ENCODE measurements at regions not wholly inside any gene's neighbourhood (a gene's known extent, or its start where the extent isn't known, plus 50 kb on each side); places are given as distances from the start of the nearest gene placed in this dataset.
A peak's percentile ranks its signal among the peaks of the same experiment; 100 is the strongest.
"Not testable (repeated sequence)": the region's sequence is repeated elsewhere in the genome, so short reads cannot be mapped to it uniquely, and the experiment has no call there.

DNA sequence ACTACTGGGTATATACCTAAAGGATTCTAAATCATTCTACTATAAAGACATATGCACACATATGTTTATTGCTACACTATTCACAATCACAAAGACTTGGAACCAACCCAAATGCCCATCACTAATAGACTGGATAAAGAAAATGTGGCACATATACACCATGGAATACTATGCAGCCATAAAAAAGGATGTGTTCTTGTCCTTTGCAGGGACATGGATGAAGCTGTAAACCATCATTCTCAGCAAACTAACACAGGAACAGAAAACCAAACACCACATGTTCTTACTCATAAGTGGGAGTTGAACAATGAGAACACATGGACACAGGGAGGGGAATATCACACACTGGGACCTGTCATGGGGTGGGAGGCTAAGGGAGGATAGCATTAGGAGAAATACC, 249.0 kb downstream of the SLCO4C1 start:
- DNase-seq: not testable (repeated sequence)

DNA sequence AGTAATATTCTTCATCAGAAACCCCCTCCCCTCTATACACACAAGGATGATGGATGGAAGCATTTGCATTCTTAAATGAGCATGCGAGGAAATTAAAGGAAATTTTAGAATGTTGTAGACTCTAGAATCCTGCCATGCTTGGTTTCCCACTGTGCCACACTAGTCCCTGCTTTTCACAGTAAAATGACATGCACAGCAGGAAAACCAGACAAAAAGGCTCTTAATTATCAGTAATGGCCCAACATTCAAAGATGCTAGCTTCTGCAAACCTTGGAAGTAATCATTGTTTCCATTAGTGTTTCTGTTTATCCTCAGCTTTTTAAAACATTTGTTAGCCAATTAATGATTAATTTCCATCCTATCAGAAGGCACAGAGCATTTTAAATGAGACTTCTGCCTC, 255.8 kb downstream of the SLCO4C1 start:
- DNase-seq: no peak

DNA sequence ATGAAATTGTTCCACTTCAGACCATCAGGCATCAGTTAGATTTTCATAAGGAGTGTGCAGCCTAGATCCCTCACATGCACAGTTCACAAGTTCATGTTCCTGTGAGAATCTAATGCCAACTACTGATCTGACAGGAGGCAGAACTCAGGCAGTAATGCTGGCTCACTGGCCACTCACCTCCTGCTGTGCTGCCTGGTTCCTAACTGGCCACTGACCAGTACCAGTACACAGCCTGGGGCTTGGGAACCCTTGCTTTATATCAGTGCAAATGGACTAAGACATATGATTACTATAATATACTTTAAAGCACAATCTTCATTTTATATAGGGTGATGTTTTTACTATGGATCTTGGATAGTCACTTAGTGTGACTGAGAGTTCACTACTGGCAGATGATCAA, 259.2 kb downstream of the SLCO4C1 start:
- DNase-seq: no peak

DNA sequence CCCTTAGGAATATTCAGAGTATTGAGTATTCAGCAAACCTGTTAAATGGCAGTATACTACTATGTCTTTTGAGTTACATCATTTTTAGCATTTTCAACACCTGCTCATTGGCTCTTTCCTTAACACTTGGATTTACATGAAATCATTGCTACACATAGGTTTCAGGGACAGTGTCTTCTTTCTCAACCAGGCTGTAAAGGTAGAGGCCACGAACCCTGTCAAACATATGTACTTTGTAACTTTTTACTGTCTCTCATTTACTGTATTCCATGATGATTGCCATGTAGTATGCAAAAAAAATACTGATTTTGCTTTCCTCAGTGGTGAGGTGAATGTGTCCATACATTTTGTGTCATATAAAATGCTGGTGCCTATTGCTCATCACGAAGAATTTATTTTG, 264.4 kb downstream of the SLCO4C1 start:
- no peak for DNase-seq

DNA sequence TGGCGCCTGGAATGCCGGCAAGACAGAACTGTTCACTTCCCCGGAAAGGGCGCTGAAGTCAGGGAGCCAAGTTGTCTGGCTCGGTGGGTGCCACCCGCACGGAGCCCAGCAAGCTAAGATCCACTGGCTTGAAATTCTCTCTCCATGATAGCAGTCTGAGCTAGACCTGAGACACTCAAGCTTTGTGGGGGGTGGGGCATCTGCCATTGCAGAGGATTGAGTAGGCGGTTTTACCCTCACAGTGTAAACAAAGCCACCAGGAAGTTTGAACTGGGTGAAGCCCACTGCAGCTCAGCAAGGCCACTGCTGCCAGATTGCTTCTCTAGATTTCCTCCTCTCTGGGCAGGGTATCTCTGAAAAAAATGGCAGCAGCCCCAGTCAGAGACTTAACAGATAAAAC, 277.4 kb downstream of the SLCO4C1 start:
- DNase-seq: no peak

DNA sequence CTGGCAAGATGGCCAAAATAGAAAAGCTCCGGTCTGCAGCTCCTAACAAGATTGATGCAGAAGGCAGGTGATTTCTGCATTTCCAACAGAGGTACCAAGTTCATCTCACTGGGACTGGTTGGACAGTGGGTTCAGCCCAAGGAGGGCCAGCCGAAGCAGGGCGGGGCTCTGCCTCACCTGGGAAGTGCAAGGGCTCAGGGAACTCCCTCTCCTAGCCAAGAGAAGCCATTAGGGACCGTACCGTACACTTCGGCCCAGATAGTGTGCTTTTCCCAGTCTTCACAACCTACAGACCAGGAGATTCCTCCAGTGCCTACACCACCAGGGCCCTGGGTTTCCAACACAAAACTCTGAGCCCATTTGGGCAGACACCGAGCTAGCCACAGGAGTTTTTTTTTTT, 277.8 kb downstream of the SLCO4C1 start:
- DNase-seq: no peak

DNA sequence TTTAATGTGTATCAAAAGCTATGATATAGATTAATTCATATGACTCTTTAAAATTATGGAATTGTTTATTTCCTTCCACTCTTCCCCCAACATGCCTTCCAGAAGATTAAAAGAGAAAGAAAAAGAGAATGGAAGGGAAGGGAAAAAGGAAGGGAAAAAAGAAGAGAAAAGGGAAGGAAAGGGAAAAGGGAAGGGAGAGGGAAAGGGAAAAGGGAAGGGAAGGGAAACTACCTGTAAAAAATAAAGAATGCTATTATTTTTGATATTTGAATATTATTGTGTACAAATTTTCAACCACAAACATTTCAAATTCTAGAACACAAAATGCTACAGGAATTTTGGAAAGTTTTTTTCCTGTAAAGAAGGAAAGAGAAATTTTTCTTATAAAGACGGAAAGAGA, 281.7 kb downstream of the SLCO4C1 start:
- DNase-seq: no peak

DNA sequence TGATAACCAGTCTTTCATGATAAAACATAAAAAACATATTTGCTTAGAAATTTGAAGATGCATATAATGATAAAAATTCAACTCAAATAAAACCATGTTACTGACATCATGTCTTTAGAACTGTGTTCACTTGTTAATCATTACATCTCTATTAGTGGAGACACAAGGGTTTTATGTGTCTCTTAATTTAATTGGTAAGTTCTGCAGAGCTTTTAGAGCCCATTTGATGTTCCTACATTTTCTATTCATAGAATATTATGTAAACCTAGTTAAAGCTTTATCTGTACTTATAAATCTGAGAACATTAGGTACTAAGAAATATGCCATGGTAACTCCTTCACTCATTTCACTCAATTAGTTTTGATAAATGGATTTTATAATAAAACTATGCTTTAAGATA, 285.4 kb downstream of the SLCO4C1 start:
- DNase-seq: no peak

DNA sequence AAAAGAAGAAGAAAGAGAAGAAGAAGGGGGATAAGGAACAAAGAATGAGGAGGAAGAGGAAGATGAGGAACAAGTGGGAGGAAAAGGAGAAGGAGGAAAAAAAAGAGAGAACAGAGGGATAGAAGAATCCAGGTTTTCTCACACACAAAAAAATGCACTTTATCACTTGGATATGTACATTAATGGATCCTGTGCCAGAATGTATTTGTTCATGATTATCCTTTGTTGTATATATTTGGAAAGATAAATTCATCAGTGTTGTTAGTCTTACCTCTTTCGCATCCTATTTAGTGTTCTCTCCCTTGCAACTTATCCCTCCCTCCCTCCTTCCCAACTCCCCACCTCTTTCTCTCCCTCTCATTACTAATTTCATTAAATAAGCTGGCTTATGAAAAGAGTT, 298.8 kb downstream of the SLCO4C1 start:
- no peak for DNase-seq

DNA sequence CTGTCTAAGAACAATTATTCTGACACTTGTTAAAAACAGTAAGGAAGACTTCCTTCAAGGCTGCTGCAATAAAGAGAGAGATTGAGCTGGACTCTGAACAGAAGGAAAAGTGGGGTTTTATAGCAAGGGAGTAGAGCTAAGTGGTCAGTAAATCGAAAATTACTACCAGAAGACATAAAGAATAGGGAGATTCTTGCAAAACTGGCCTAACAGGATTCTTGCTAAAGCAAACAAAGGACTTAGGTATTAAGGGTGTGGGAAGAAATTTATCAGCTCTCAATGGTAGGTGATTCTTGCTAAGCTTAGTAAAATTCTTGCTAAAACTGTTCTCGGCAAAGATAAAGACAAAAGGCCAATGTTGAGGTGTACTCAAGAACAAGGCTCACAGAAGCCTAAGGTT, 300.5 kb downstream of the SLCO4C1 start:
- no peak for DNase-seq

DNA sequence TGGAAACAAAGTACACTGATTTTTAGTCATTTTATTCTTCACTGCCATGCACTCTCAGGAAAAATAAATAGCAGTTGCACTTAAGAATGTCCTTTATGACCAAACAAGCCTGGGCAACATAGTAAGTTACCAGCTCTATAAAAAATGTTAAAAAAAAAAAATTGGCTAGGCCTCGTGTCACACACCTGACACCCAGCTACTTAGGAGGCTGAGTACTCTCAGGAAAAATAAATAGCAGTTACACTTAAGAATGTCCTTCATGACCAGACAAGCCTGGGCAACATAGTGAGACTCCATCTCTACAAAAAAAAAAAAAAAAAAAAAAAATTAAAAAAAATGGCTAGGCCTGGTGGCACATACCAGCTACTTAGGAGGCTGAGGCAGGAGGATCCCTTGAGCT, 304.6 kb downstream of the SLCO4C1 start:
- no peak for DNase-seq

DNA sequence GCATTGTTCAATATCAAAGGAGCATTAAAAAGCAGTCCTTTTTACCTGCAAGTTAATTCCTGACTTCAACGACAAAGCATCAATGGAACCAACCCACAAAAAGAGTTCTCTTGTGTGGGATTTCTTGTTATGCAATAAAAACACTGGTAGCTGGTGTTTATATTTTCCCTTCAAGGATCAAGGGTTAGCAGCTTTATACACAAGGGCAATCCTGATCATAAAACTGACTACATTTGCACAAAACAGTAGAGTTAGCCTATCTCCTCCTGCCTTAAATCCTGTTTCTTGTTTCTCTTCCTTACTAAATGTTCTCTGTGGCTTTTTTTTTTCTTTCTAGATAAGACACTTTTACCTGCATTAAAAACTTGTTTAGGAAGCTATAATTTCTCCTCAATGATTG, 306.4 kb downstream of the SLCO4C1 start:
- DNase-seq: no peak

DNA sequence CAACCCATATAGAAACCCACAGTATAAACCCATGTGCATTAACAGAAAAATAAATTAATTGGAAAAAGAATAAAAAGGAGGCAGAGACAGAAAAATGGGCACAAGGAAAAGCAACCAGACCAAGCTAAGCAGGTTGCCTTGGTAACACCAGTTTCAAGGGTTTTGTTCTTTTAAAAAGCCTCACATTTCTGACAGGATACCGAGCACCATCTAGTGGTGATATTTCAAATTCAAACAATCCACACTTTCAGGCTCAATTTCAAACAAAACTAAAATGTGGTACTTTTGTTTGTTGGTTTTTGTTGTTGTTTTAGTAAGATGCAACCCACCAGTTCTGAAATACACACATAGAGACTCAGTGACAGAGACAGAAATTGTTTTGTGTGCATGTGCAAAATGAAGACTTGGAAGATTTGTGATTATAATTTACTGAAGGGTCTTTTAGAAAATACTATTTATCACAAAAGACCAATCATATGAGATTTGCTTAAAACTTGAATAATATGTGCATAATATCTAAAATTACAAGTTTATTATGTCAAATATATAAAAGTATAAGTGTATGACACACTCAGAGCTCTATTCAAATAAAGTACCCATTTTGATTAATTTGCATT, 318.2 kb downstream of the SLCO4C1 start:
- DNase-seq: peak; percentile 11 to 47

DNA sequence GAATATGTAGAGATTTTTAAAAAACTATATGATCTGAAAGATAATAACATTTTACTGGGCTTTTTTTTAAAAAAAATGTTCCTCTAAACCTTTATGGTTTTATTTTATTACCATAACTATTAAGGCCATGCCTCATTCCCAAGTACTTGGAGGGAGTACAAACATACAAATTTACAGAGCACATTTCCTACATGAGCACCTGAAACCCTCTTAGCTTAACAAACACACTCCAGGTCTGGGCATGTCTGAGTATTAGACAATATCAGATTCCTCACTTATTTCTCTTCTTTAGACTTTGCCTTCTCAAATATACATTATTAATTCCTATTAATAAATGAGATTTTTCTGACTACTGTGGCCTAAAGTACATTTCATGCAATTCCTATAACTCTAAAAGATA, 319.2 kb downstream of the SLCO4C1 start:
- DNase-seq: no peak

DNA sequence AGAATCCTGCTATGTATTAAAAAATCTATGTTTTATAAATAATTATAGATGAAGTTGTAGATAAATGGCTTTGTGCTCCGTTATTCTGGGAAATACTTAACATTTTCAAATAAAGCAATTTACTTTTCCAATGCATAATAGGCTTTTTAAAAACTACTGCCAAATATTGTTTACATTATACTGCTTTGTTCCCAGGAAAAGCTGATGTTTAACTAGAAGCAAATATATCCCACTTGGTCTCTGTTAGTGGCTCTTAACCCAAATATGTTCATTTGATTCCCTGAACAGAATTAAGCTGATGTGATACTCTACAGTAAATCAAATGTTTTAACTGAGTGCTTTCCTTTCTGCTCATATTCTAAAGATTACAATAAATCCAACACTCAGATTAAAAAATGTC, 326.3 kb downstream of the SLCO4C1 start:
- DNase-seq: no peak

DNA sequence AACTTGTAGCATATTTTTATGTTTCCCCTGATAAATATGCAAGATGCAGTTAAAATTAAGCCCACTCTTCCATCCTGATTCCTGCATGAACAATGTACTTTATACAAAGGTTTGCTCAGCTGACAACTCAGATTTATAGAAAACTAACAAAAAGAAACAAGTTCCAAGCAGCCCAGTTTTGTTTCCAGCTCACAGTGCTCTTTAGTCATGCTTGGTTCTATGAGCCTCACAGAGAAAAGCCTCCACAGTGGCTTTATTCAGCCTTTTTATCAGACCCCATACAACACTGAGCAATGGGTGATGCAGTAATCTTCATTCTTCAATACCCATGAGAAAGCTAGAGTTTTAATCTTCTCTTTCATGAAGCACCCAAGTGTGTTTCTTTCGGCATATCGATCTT, 329.6 kb downstream of the SLCO4C1 start:
- DNase-seq: no peak

DNA sequence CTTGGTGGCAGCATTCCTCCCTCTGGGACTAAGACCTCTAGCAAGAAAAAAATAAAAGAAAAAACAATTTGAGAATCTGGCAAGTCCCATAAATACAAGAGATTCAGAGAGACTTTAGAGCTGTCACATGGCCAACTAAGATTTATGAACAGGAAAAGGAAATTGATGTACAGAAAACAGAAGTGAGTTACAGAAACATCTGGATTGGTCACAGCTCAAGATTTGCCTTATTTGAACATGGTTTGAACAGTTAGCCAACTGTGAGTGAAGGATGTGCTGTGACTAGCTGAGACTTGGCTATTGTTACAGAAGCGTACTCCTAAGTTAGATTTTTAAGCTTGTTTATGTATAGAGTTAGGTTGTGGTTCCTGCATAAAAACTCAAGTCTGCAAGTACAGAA, 340.2 kb downstream of the SLCO4C1 start:
- DNase-seq: no peak

DNA sequence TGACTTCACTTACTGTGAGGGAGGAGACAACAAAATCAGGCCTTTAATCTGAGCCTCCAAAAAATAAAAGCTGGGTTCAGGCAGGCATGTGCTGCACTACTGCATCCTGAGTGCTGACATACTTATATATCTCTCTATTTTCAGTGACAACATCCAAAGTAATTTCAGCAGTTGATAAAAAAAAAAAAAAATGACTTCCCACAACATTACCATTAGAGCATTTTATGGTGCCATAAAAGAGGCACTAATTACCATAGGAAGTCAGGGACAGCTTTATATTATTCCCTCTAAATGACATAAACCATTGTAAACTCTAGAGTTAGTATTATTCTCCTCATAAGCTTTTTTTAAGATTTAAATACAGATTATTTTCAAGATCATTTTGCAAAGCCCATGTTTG, 346.1 kb downstream of the SLCO4C1 start:
- no peak for DNase-seq

DNA sequence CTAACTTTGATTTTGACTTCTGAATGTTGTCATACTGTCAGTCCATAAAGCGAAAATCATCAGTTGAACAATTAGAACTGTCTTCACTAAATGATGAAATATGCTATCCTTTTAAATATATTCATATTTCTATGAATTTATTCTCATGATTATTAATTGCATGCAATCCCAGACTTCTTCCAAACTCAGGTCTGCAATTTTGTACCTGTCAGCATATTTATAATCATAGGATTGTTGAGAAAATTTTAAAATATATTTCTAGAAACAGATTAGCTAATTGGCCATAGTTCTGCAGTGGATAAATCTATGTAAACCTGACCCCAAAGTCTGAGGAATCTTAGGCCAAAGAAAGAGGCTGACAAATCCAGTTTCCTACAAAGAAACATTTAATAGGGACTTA, 347.5 kb downstream of the SLCO4C1 start:
- DNase-seq: no peak

DNA sequence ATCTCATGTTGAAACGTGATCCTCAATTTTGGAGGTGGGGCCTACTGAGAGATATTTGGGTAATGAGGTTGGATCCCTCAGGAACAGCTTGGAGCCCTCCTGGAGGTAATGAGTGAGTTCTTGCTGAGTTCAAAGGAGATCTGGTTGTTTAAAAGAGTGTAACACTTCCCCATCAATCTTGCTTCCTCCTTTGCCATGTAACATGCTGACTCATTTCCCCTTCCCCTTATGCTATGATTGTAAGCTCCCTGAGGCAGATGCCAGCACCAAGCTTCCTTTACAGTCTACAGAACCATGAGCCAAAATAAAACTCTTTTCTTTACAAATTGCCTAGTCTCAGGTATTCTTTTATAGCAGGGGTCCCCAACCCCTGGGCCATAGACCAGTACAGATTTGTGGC, 352.3 kb downstream of the SLCO4C1 start:
- DNase-seq: no peak

DNA sequence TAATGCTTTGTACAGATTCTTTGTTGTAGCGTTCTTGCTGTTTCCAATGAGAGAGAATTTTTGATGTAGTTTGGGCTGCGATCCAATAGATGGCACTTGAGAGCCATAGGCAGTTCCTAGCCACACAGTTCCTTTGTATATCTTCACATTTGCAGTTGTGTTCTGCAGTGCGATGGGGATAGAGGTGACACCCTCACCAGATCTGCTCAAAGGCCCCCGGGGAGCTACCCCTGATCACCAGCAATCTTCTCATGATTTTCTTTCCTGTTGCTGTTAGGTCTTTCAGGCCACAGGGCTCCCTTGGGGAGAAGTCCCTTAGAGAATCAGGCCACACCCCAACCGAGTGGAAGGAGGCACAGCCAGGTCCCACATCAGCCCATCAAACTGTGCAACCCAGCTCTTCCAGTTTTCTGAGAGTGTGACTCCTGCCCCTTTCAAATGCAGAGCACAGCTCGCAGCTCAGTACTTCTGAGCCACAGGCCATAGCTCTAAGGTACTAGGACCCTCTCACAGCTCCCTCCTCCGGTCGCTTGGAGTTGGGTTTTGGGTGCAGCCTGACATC, 353.7 kb downstream of the SLCO4C1 start:
- DNase-seq: peak in 1 of 2 experiments; percentile 34

DNA sequence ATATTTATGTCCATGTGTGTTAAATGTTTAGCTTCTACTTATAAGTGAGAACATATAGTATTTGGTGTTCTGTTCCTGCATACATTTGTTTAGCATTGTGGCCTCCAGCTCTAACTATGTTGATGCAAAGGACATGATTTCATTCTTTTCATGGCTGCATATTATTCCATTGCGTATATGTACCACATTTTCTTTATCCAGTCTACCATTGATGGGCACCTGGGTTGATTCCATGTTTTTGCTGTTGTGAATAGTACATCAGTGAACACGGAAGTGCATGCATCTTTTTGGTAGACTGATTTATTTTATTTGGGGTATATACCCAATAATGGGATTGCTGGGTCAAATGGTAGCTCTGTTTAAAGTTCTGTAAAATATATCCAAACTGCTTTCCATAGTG, 359.0 kb downstream of the SLCO4C1 start:
- no peak for DNase-seq

DNA sequence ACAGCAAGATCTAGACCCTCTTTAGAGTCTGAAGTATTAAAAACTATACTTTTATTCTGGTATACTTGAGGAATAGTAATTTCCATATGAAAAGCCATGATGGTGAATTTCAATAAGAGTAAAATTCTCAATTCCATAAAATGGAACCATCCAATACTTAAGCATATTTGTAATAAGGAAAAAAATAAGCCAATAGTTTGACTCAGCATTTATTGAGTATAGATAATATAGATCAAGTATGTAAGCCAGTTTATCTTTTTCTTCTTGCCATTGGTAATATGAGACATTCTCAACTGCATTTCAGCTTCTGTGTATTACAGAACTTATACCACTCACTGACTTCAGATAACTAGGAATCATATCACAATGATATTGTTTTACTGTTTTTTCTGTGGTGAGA, 361.0 kb downstream of the SLCO4C1 start:
- no peak for DNase-seq

DNA sequence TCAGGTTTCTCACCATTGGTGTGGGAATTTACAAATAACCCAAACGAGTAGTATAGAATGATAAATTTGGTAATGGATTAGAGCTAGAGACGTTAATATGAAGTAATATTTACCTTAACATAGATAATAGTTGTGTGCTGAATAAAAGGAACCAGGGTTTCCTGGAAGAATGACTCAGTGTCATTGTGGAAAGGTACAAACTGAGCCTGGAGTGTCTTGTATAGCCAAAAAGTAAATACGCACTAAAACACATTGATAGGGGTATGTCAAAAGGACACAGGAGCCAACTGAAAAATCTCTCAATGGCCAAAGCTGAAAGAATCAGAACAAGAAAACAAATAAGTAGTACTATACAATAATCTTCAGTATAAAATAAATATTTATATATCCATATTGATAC, 363.5 kb downstream of the SLCO4C1 start:
- no peak for DNase-seq

DNA sequence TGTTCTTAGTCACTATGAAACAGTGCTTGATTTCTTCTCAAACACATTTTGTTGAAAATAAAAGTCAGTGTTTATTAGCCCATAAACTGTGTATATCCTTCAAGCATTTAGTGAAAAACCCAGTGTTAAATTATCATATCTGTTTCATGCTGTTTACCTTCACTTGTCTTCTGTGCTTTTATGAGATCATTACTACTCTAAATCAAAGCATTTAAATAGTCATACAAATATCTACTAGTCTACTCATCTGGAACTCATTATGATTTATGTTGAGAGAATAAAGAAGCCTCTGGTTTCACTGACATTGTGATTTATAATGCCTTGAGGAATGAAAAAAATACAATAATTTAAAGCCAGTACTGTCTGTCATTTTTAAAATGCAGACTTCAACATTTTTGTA, 366.5 kb downstream of the SLCO4C1 start:
- no peak for DNase-seq

DNA sequence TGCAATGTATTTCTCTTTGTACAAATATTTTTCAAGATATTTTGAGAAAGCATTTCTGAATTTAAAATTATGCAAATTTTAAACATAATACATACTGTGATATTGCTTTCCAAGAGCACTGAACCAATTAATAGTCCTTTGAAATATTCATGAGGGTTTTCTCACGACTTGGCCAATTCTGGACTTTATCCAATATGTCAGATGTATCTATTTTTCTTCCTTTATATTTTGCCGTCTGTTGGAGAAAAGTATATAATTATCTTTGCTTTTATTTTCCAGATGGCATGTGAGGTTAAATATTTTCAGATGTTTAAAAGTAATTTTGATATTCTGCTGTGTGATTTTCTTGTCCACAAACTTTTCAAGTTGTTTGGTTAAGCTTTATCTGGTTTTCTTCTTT, 378.9 kb downstream of the SLCO4C1 start:
- DNase-seq: no peak
